Sigmoid colon (tissue), 6 donors: ENCODE measurements at regions not wholly inside any gene's neighbourhood (a gene's known extent, or its start where the extent isn't known, plus 50 kb on each side); places are given as distances from the start of the nearest gene placed in this dataset.

ENCODE experiments used
- DNase-seq: peaks from one replicate; pipeline ENCODE4 v3.0.0-alpha.2; 2019
- H3K27ac ChIP-seq, 4 donors: fragments of 200-600 bp; sonication (generic); one replicate each; pipeline ENCODE4 v1.5.1; 2016 to 2019; ENCODE audit warnings: mild to moderate bottlenecking in 1 of 4
- H3K27me3 ChIP-seq, 3 donors: fragments of 200-600 bp; sonication (generic); one replicate each; pipeline ENCODE4 v1.5.1; 2019; ENCODE audit warnings: mild to moderate bottlenecking in 1 of 3
- H3K36me3 ChIP-seq, 4 donors: fragments of 200-600 bp; sonication (generic); one replicate each; pipeline ENCODE4 v1.5.1; 2016 to 2019
- H3K4me1 ChIP-seq, 4 donors: fragments of 200-600 bp; sonication (generic); one replicate each; pipeline ENCODE4 v1.5.1; 2017 to 2019
- H3K4me3 ChIP-seq, 4 donors: fragments of 200-600 bp; sonication (generic); one replicate each; pipeline ENCODE4 v1.5.1; 2017 to 2019; ENCODE audit warnings: mild to moderate bottlenecking in 2 of 4, moderate library complexity in 1 of 4
- H3K9me3 ChIP-seq, 4 donors: fragments of 200-600 bp in 3 of 4; sonication (generic) in 3 of 4; one replicate each; pipeline versions ENCODE4 v1.5.1 to v1.6.1; 2013 to 2019
- CTCF ChIP-seq, 4 experiments: fragments of 450-650 bp in 3 of 4; fragments of 200-600 bp in 1 of 4; IDR thresholded peaks; one replicate each; pipeline ENCODE4 v1.5.1; 2016 to 2019; ENCODE audit warnings: antibody characterized with exemption in 4 of 4, mild to moderate bottlenecking in 3 of 4, moderate library complexity in 2 of 4
- EP300 ChIP-seq, 4 donors: sonication (generic); formaldehyde crosslinking; IDR thresholded peaks; one replicate each; pipeline ENCODE4 v1.6.1; 2017; ENCODE audit warnings: antibody characterized with exemption in 4 of 4
- POLR2A ChIP-seq, 2 donors: fragments of 450-650 bp; IDR thresholded peaks; one replicate each; pipeline ENCODE4 v1.6.1; 2016; ENCODE audit warnings: antibody characterized with exemption in 2 of 2, mild to moderate bottlenecking in 2 of 2, moderate library complexity in 2 of 2
- POLR2AphosphoS5 ChIP-seq, 4 donors: sonication (generic); formaldehyde crosslinking; IDR thresholded peaks; one replicate each; pipeline ENCODE4 v1.6.1; 2017; ENCODE audit warnings: antibody characterized with exemption in 4 of 4
- WGBS, 2 donors: extraction: QIAGEN DNeasy Blood & Tissue Kit; methylation state at CpG; one replicate each; pipeline ENCODE4 v1.1.7; 2013; 5-methylcytosine and 5-hydroxymethylcytosine counted together
- intact Hi-C: fragments of 100-400 bp; cut with DNase I; formaldehyde crosslinking; loops from one replicate; pipeline ENCODE4 v1.15.1; 2023
- donor health status: healthy with polysubstance abuse.
- donor health status: healthy.

GRCh38 chr1:182122256-182122912 lies 60.9 kb upstream of the ZNF648 start:
- TF ChIP-seq EP300 (IDR thresholded peaks at IDR 0.05) (no peak), CTCF (IDR thresholded peaks at IDR 0.05) (no peak), POLR2A (IDR thresholded peaks at IDR 0.05) (no peak), POLR2AphosphoS5 (IDR thresholded peaks at IDR 0.05) (no peak)
- Histone ChIP-seq H3K36me3 (no peaks in the 10 kb centered on the region), H3K4me1 (no peaks in the 10 kb centered on the region), H3K27me3 (no peaks in the 10 kb centered on the region), H3K4me3 (no peak overlapping the region), H3K9me3 (no peaks in the 10 kb centered on the region), H3K27ac (no peak overlapping the region)
- DNase-seq = no peak
- 40 to 77% methylated on average over 1 of the region's 1 CpG for WGBS, 2 donors
- intact Hi-C loops = no loop called here

DNA sequence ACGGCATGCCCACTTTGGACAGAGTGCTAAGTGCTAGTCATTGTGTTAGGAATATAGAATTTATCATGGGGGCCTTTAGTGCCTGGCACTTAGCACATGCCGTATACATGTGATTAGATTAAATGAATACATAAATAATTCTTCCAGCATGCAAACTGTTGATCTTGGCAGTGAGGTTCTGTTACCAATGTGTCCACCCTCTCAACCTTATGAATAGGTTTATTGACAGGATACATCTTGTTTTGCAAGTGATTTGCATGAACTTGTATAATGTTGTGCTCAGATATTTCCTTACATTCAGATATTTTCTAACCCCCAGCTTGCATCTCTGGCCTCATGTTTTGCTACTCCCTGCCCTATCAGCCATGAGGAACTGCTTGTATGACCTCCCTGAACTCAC lies 60.3 kb upstream of the ZNF648 start:
- no peaks in the 10 kb centered on the region for H3K36me3 ChIP-seq
- DNase-seq = no peak
- no peaks in the 10 kb centered on the region for H3K9me3 ChIP-seq
- intact Hi-C loops = no loop called here
- no peak overlapping the region for H3K27ac ChIP-seq
- WGBS, 2 donors = 85 to 87% methylated on average over 2 of the region's 2 CpGs
- no peaks in the 10 kb centered on the region for H3K4me1 ChIP-seq
- H3K4me3 ChIP-seq = no peak overlapping the region
- TF ChIP-seq EP300 (IDR thresholded peaks at IDR 0.05) = no peak
- no peak for TF ChIP-seq POLR2AphosphoS5 (IDR thresholded peaks at IDR 0.05)
- TF ChIP-seq CTCF (IDR thresholded peaks at IDR 0.05) = no peak
- TF ChIP-seq POLR2A (IDR thresholded peaks at IDR 0.05) = no peak
- H3K27me3 ChIP-seq = no peaks in the 10 kb centered on the region

- TF ChIP-seq POLR2AphosphoS5 (IDR thresholded peaks at IDR 0.05) = no peak
- no peak for TF ChIP-seq CTCF (IDR thresholded peaks at IDR 0.05)
- TF ChIP-seq POLR2A (IDR thresholded peaks at IDR 0.05) = no peak
- no peak for TF ChIP-seq EP300 (IDR thresholded peaks at IDR 0.05)
- Histone ChIP-seq H3K4me1 (no peaks in the 10 kb centered on the region), H3K27me3 (peaks cover 0 to 10% (median 0%) of the 10 kb centered on the region in 3 donors), H3K36me3 (no peaks in the 10 kb centered on the region), H3K27ac (no peak overlapping the region), H3K4me3 (no peak overlapping the region), H3K9me3 (no peaks in the 10 kb centered on the region)
- intact Hi-C loops = no loop called here
- DNase-seq = no peak
- WGBS, 2 donors = 20 to 64% methylated on average over 17 of the region's 17 CpGs
These were observed 59.1 kb upstream of the ZNF648 start for GRCh38 chr1:182120411-182121258.

DNA sequence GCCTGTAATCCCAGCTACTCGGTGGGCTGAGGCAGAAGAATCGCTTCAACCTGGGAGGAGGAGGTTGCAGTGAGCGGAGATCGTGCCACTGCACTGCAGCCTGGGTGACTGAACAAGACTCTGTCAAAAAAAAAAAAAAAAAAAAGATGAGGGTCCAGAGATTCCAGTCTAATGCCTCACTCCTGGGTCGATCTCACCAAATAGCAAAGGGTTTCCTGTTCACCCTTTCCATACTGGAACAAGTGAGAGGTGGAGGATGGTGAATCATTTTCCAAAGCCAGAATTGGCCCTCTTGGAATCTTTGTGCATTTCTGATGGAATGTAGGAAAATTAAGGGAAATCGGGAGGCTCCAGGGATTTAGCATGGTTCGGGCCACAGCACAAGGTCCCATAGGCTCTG lies 58.1 kb upstream of the ZNF648 start:
- TF ChIP-seq EP300 (IDR thresholded peaks at IDR 0.05) = no peak
- no peak for TF ChIP-seq CTCF (IDR thresholded peaks at IDR 0.05)
- no peak for TF ChIP-seq POLR2A (IDR thresholded peaks at IDR 0.05)
- no peak for TF ChIP-seq POLR2AphosphoS5 (IDR thresholded peaks at IDR 0.05)
- intact Hi-C loops = no loop called here
- no peak for DNase-seq
- Histone ChIP-seq H3K36me3 (no peaks in the 10 kb centered on the region), H3K27ac (no peak overlapping the region), H3K4me3 (no peak overlapping the region), H3K27me3 (peaks cover 0 to 11% (median 0%) of the 10 kb centered on the region in 3 donors), H3K9me3 (no peaks in the 10 kb centered on the region), H3K4me1 (no peaks in the 10 kb centered on the region)
- 77 to 83% methylated on average over 7 of the region's 7 CpGs for WGBS, 2 donors
